ENCODE measurements at regions not wholly inside any gene's neighbourhood (a gene's known extent, or its start where the extent isn't known, plus 50 kb on each side); places are given as distances from the start of the nearest gene placed in this dataset.
A peak's percentile ranks its signal among the peaks of the same experiment; 100 is the strongest.

GRCh38 chr2:120785228-120785966 is 49.7 kb downstream of the GLI2 start:
- DNase-seq (ENCODE audit: low read depth in 2 of 2), result no peak

GRCh38 chr2:120786038-120786960 is 50.6 kb downstream of the GLI2 start:
- no peak for DNase-seq (ENCODE audit: low read depth in 2 of 2)

- DNase-seq (ENCODE audit: low read depth in 2 of 2), result no peak
Measured at GRCh38 chr2:120787111-120787821, 51.6 kb downstream of the GLI2 start.

- DNase-seq (ENCODE audit: low read depth in 2 of 2), result no peak
Measured at GRCh38 chr2:120787822-120788700, 52.4 kb downstream of the GLI2 start.

- no peak for DNase-seq (ENCODE audit: low read depth in 2 of 2)
Measured at GRCh38 chr2:120791243-120791961, 55.7 kb downstream of the GLI2 start.

GRCh38 chr2:120791962-120792297 is 56.3 kb downstream of the GLI2 start:
- DNase-seq (ENCODE audit: low read depth in 2 of 2), result no peak

GRCh38 chr2:120793682-120794403 is 58.2 kb downstream of the GLI2 start:
- DNase-seq (ENCODE audit: low read depth in 2 of 2), result no peak

GRCh38 chr2:120794716-120795115 is 59.0 kb downstream of the GLI2 start:
- peak; percentile 62 to 64 for DNase-seq (ENCODE audit: low read depth in 2 of 2)

GRCh38 chr2:120796094-120796493 is 60.4 kb downstream of the GLI2 start:
- no peak for DNase-seq (ENCODE audit: low read depth in 2 of 2)

- DNase-seq (ENCODE audit: low read depth in 2 of 2), result no peak
Measured at GRCh38 chr2:120797421-120798221, 62.0 kb downstream of the GLI2 start.

- DNase-seq (ENCODE audit: low read depth in 2 of 2), result no peak
Measured at GRCh38 chr2:120798567-120799247, 63.0 kb downstream of the GLI2 start.

- DNase-seq (ENCODE audit: low read depth in 2 of 2), result no peak
Measured at GRCh38 chr2:120802158-120802557, 66.5 kb downstream of the GLI2 start.

GRCh38 chr2:120802867-120803484 is 67.3 kb downstream of the GLI2 start:
- no peak for DNase-seq (ENCODE audit: low read depth in 2 of 2)

- no peak for DNase-seq (ENCODE audit: low read depth in 2 of 2)
Measured at GRCh38 chr2:120803764-120804335, 68.2 kb downstream of the GLI2 start.

- DNase-seq (ENCODE audit: low read depth in 2 of 2), result no peak
Measured at GRCh38 chr2:120804459-120804858, 68.8 kb downstream of the GLI2 start.

- DNase-seq (ENCODE audit: low read depth in 2 of 2), result no peak
Measured at GRCh38 chr2:120805011-120805410, 69.3 kb downstream of the GLI2 start.

- no peak for DNase-seq (ENCODE audit: low read depth in 2 of 2)
Measured at GRCh38 chr2:120805602-120806001, 69.9 kb downstream of the GLI2 start.

- DNase-seq (ENCODE audit: low read depth in 2 of 2), result no peak
Measured at GRCh38 chr2:120807751-120808150, 72.1 kb downstream of the GLI2 start.
